ENCODE measurements at regions not wholly inside any gene's neighbourhood (a gene's known extent, or its start where the extent isn't known, plus 50 kb on each side); places are given as distances from the start of the nearest gene placed in this dataset.

GRCh38 chr16:85462714-85463611 lies 150.2 kb upstream of the GSE1 start:
- H3K4me3 ChIP-seq, result peak overlapping the region; percentile 36 to 46 (median 38)

DNA sequence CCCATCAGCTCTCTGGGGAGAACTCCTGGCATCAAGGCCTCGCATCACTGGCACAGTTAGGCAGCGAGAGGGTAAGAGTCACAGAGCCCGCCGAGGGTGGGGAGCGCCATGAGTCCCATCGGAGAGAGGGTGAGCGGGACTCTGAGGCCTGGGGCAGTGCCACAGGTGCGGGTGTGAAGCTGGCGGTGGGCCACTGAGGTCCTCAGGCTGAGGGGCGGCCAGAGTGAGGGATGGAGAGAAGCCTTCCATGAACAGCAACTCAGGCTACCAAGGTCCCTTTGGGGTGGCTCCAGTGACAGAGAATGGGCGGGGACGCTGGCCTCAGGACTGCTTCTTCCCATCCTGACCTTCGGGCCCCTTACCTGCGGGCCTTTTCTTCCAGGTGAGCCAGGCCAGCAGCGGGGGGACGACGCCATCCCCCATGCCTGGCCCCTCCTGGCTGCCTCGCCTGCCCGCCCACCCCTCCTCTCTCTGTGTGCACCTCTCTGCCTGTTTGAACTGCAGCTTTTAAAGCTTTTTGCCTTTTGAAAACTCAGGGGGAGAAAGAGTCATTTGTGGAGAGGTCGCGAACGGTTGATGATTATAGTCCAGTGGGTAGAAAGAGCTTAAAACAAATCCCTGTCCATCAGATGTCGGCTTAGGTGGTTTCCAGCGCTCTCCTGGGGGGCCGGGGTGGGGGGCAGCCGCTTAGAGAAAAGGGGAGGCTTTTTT lies 149.3 kb upstream of the GSE1 start:
- H3K36me3 ChIP-seq, result no peaks in the 10 kb centered on the region
- intact Hi-C loops (cut with DNase I; ENCODE audit: low total_unique reads), result no loop called here
- 80 to 90% (median 87%) methylated on average over 24 to 26 of the region's 26 CpGs for WGBS, 5 donors
- H3K27me3 ChIP-seq, result peaks cover 0 to 31% (median 9%) of the 10 kb centered on the region in 3 donors
- no peaks in the 10 kb centered on the region for H3K9me3 ChIP-seq
- no peak overlapping the region for H3K27ac ChIP-seq
- TF ChIP-seq POLR2A (IDR thresholded peaks at IDR 0.05), result no peak
- TF ChIP-seq, protein P1, sequence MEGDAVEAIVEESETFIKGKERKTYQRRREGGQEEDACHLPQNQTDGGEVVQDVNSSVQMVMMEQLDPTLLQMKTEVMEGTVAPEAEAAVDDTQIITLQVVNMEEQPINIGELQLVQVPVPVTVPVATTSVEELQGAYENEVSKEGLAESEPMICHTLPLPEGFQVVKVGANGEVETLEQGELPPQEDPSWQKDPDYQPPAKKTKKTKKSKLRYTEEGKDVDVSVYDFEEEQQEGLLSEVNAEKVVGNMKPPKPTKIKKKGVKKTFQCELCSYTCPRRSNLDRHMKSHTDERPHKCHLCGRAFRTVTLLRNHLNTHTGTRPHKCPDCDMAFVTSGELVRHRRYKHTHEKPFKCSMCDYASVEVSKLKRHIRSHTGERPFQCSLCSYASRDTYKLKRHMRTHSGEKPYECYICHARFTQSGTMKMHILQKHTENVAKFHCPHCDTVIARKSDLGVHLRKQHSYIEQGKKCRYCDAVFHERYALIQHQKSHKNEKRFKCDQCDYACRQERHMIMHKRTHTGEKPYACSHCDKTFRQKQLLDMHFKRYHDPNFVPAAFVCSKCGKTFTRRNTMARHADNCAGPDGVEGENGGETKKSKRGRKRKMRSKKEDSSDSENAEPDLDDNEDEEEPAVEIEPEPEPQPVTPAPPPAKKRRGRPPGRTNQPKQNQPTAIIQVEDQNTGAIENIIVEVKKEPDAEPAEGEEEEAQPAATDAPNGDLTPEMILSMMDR (IDR thresholded peaks at IDR 0.05), result no peak
- TF ChIP-seq POLR2AphosphoS5 (IDR thresholded peaks at IDR 0.05), result no peak
- TF ChIP-seq EP300 (IDR thresholded peaks at IDR 0.05), result no peak
- H3K4me1 ChIP-seq, result peaks cover 36 to 59% (median 50%) of the 10 kb centered on the region in 4 donors
- peak overlapping the region in 2 of 4 donors; percentile 38 to 46 for H3K4me3 ChIP-seq
- DNase-seq, result no peak

More at GRCh38 chr16:85462714-85463611, 150.2 kb upstream of the GSE1 start:
- no peaks in the 10 kb centered on the region for H3K36me3 ChIP-seq
- intact Hi-C loops (cut with DNase I; ENCODE audit: low total_unique reads), result no loop called here
- no peak for DNase-seq
- peaks cover 42 to 67% (median 57%) of the 10 kb centered on the region in 4 donors for H3K4me1 ChIP-seq
- TF ChIP-seq EP300 (IDR thresholded peaks at IDR 0.05) (no peak), POLR2A (IDR thresholded peaks at IDR 0.05) (no peak), POLR2AphosphoS5 (IDR thresholded peaks at IDR 0.05) (no peak)
- TF ChIP-seq, protein P1 (IDR thresholded peaks at IDR 0.05), result no peak
- WGBS, 5 donors, result 10 to 28% (median 15%) methylated on average over 24 to 76 of the region's 80 CpGs
- peaks cover 0 to 31% (median 9%) of the 10 kb centered on the region in 3 donors for H3K27me3 ChIP-seq
- no peaks in the 10 kb centered on the region for H3K9me3 ChIP-seq
- peak overlapping the region in 1 of 5 donors; percentile 61 for H3K27ac ChIP-seq

DNA sequence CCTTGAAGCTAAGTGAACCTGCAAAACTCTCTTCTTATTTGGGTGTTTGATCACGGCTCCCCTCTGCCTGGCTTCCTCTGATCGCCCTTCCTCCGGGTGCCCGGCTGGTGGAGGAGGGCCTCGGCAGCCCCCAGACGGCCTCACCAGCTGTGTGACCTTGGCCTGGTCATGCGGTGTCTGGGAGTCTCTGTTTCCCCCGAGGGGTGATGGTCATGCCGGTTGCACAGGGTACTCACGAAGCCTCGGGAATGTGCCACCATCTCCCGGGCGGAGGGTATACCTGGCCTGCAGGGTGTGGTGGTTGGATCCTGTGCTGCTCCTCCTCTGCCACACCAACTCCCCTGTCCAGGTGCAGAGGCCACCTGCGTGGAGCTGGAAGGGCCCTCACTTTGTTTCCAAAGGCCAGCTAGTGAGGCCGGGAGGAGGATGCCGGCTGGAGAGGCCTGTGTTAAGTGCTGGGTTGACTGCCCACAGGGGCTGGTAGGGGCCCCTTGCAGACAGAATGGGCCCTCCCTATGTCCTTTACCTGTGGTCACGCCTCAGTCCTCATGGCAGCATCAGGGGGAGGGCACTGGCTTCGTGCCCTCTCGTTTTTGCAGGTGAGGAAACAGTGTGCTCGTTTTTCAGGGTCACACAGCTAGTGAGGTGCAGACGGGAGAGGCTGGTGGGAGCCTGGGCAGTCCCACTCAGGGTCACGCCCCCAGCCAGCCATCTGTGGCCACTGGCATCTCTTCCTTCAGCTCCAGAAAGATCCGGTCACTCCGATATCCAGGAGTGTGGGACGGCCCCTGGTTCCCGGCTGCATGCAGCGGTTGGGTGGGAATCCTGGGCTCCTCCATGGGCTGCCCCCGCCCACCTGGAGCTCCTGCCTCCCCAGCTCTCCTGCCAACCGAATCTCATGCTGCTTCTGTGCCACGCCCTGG lies 148.5 kb upstream of the GSE1 start:
- Histone ChIP-seq H3K9me3 (no peaks in the 10 kb centered on the region), H3K4me3 (no peak overlapping the region), H3K4me1 (peaks cover 28 to 51% (median 42%) of the 10 kb centered on the region in 4 donors), H3K36me3 (no peaks in the 10 kb centered on the region), H3K27ac (no peak overlapping the region), H3K27me3 (peaks cover 0 to 31% (median 9%) of the 10 kb centered on the region in 3 donors)
- 76 to 84% (median 82%) methylated on average over 25 to 30 of the region's 30 CpGs for WGBS, 5 donors
- intact Hi-C loops (cut with DNase I; ENCODE audit: low total_unique reads), result no loop called here
- TF ChIP-seq POLR2A (IDR thresholded peaks at IDR 0.05) (no peak), EP300 (IDR thresholded peaks at IDR 0.05) (no peak), POLR2AphosphoS5 (IDR thresholded peaks at IDR 0.05) (no peak)
- TF ChIP-seq, protein P1 (IDR thresholded peaks at IDR 0.05), result no peak
- DNase-seq, result no peak
